Spinal cord (tissue), 9 donors: ENCODE measurements at regions not wholly inside any gene's neighbourhood (a gene's known extent, or its start where the extent isn't known, plus 50 kb on each side); places are given as distances from the start of the nearest gene placed in this dataset.
A peak's percentile ranks its signal among the peaks of the same experiment; 100 is the strongest.
"Not testable (repeated sequence)": the region's sequence is repeated elsewhere in the genome, so short reads cannot be mapped to it uniquely, and the experiment has no call there.

Experiments used
- DNase-seq, 6 donors: peaks; one replicate each; pipeline versions ENCODE4 v3.0.0 to v3.0.0-alpha.2; 2013 to 2015; ENCODE audit warnings: low spot score in 6 of 6, low read depth in 4 of 6
- H3K27ac ChIP-seq: one replicate; pipeline ENCODE4 v1.5.1; 2013; ENCODE audit warnings: low read depth, low read length, control low read depth
- H3K27me3 ChIP-seq: one replicate; pipeline ENCODE4 v1.6.1; 2013; ENCODE audit warnings: low read length; ENCODE audit not compliant: control insufficient read depth, insufficient read depth
- H3K36me3 ChIP-seq: one replicate; pipeline ENCODE4 v1.6.1; 2013; ENCODE audit warnings: low read length; ENCODE audit not compliant: control insufficient read depth, insufficient read depth
- H3K4me1 ChIP-seq: one replicate; pipeline ENCODE4 v1.6.1; 2013; ENCODE audit warnings: low read length; ENCODE audit not compliant: control insufficient read depth, insufficient read depth
- H3K4me3 ChIP-seq: one replicate; pipeline ENCODE4 v1.5.1; 2013; ENCODE audit warnings: low read depth, low read length, control low read depth
- H3K9me3 ChIP-seq: one replicate; pipeline ENCODE4 v1.6.1; 2013; ENCODE audit warnings: low read length; ENCODE audit not compliant: control insufficient read depth, insufficient read depth
- WGBS: methylation state at CpG from one replicate; pipeline ENCODE4 v1.1.5; 2013; ENCODE audit warnings: missing lambda C conversion rate; ENCODE audit not compliant: insufficient coverage; 5-methylcytosine and 5-hydroxymethylcytosine counted together
- donor health status: healthy.

- no peaks in the 10 kb centered on the region for H3K36me3 ChIP-seq
- no peaks in the 10 kb centered on the region for H3K9me3 ChIP-seq
- 13% methylated on average over 1 of the region's 1 CpG for WGBS
- H3K27ac ChIP-seq = no peak overlapping the region
- peak in 1 of 6 donors; percentile 15 for DNase-seq
- H3K27me3 ChIP-seq = no peaks in the 10 kb centered on the region
- H3K4me3 ChIP-seq = no peak overlapping the region
- H3K4me1 ChIP-seq = no peaks in the 10 kb centered on the region
Measured at GRCh38 chr11:89633135-89633705, 76.9 kb upstream of the TRIM77 start.

- not testable (repeated sequence) for H3K9me3 ChIP-seq, H3K36me3 ChIP-seq, DNase-seq, H3K4me3 ChIP-seq, H3K27me3 ChIP-seq, H3K4me1 ChIP-seq, H3K27ac ChIP-seq
- WGBS = no CpG with 5 or more reads among the region's 3 CpGs
Measured at GRCh38 chr11:89640777-89641176, 69.3 kb upstream of the TRIM77 start.

DNA sequence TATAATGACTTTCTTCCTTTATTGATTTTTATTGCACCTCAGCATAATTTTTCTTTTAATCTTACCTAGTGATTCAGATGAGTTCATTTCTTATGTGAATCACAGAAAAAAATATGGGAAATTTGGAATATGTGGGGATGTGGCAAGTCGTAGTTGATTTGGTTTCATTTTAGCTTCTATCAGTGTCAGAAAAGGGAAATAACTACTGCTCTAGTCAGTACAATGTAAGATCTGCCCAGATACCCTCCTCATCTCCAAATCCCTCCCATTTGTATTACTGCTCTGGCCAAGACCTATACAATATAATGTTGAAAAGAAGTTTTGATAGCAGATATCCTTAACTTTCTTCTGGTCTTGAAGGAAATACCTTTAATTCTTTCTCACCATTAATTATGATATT, 61.9 kb upstream of the TRIM77 start:
- no CpG with 5 or more reads among the region's 1 CpG for WGBS
- H3K36me3 ChIP-seq, H3K9me3 ChIP-seq, H3K27me3 ChIP-seq, DNase-seq, H3K4me3 ChIP-seq, H3K4me1 ChIP-seq, H3K27ac ChIP-seq: not testable (repeated sequence)

GRCh38 chr11:89648996-89649395, 61.1 kb upstream of the TRIM77 start:
- H3K9me3 ChIP-seq, H3K27ac ChIP-seq, DNase-seq, H3K4me3 ChIP-seq, H3K36me3 ChIP-seq, H3K27me3 ChIP-seq, H3K4me1 ChIP-seq: not testable (repeated sequence)
- 93% methylated on average over 5 of the region's 5 CpGs for WGBS

DNA sequence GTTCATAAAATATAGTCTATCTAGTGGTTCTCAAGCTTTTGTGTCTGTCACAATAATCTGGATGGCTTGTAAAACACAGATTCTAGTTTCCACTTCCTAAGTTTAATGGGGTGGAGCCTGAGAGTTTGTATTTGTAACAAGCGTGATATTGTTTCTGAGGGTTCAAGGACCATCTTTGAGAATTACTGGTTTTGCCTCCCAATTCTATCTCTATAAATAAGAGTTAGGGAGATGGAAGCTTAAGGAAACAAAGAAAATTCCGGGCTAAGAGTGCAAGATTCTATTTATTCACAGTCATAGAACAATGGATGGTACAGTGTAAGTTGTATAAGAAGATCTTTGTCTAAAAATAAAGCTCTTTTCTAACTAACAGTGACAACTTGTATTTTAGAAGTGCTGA, 55.4 kb upstream of the TRIM77 start:
- not testable (repeated sequence) for H3K27me3 ChIP-seq, H3K9me3 ChIP-seq, H3K36me3 ChIP-seq, H3K27ac ChIP-seq, H3K4me3 ChIP-seq, H3K4me1 ChIP-seq
- WGBS = no CpG with 5 or more reads among the region's 2 CpGs
- peak in 1 of 6 donors; percentile 6 for DNase-seq

DNA sequence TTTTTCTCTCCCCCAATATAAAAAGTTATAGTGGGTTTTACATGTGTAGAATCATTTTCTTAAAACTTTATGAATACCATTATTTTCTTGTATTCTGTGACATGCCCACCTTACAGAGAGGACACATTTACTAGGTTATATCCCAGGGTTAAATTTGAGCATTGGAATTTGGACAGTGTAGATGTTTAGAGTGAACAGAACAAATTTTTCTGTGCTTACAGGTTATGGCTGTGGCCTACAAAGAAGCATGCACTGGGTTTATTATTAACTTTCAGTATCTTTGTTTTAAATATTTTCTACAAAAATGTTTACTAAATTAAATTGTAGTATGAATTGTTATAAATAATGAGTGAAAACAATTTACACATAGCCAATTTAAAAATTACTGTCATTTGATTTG, 51.3 kb upstream of the TRIM77 start:
- not testable (repeated sequence) for DNase-seq, H3K4me3 ChIP-seq, H3K27me3 ChIP-seq, H3K36me3 ChIP-seq, H3K27ac ChIP-seq, H3K9me3 ChIP-seq, H3K4me1 ChIP-seq

DNA sequence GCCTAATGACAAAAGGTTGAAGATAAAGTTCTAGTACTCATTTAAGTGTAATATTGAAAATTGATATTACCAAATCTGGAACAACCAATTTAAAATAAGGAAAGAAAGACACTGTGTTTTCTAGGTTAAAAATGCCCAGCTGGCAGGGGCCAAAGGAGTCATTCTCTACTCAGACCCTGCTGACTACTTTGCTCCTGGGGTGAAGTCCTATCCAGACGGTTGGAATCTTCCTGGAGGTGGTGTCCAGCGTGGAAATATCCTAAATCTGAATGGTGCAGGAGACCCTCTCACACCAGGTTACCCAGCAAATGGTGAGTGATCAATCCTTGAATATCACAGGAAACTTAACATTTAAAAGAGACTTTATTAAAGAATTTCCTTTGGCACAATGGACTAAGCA, 50.7 kb upstream of the TRIM77 start:
- not testable (repeated sequence) for H3K27me3 ChIP-seq, H3K4me1 ChIP-seq, H3K4me3 ChIP-seq, H3K27ac ChIP-seq, DNase-seq, H3K36me3 ChIP-seq, H3K9me3 ChIP-seq
- no CpG with 5 or more reads among the region's 2 CpGs for WGBS

DNA sequence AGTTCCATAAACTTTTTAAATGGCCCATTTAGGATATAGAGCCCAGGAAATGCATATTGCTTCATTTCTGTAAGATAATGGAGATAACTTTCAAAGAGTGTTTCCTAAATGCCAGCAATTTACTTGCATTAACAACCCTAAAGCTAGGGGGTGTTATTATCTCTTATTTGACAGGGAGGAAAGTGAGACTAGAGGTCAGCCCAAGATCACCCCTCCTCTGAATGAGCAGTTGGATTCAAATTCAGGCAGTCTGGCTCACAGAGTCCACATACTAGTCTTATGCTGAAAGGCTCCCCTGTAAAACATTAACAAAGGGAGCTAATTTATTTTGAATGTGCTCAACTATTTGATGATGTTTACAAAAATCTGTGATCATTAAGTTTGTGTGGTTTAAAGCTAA, 49.9 kb upstream of the TRIM77 start:
- H3K27ac ChIP-seq = no peak overlapping the region
- no peaks in the 10 kb centered on the region for H3K27me3 ChIP-seq
- H3K36me3 ChIP-seq = no peaks in the 10 kb centered on the region
- H3K4me1 ChIP-seq = no peaks in the 10 kb centered on the region
- no peaks in the 10 kb centered on the region for H3K9me3 ChIP-seq
- no peak overlapping the region for H3K4me3 ChIP-seq
- DNase-seq = no peak
